GM18870 (cell line): ENCODE measurements at regions not wholly inside any gene's neighbourhood (a gene's known extent, or its start where the extent isn't known, plus 50 kb on each side); places are given as distances from the start of the nearest gene placed in this dataset.

Source experiments
- ATAC-seq: cut with Tn5 transposase; IDR thresholded peaks from one replicate; pipeline ENCODE4 v1.9.1; 2021; ENCODE audit warnings: moderate library complexity; ENCODE audit not compliant: unreplicated experiment

GRCh38 chr14:98792171-98792570 is 479.8 kb downstream of the BCL11B start:
- ATAC-seq, result no peak

GRCh38 chr14:98798099-98798498 is 473.9 kb downstream of the BCL11B start:
- ATAC-seq, result no peak

GRCh38 chr14:98799891-98800290 is 472.1 kb downstream of the BCL11B start:
- ATAC-seq, result no peak

DNA sequence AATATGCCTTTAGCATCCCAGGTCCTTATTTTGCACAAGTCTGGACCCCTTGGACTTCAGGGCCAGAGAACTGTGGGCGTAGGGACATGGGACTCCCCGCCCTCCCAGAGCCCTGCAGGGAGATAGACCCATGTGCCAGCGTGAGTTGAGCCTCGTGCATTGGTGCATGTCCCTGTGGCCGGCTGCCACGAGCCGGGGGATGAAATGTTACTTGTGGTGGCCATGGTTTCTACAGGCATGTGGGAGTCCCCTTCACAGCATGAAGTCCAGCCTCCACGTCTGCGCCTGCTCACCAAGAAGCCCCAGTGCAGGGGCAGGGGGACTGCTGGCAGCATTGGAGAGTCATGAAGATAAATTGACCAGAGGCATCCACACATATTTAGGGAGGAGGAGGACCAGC is 470.0 kb downstream of the BCL11B start:
- ATAC-seq, result no peak

DNA sequence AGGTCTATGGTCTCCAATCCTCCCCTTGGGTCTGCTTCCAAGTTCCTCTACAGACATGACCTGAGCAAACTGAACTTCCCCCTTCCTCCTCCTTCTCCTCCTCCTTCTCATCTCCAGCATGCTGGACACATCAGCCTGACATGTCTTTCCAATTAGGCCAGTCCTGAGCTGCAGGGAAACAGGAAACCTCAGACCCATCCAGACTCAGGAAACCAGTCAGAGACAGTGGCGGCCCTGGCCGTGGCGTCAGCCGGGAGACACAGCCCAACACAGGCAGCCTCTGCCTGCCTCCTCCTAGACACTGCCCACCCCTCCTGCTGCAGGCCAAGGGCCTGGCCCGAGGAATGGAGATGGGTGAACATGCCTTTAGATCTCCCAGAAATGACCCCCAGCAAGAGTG is 468.8 kb downstream of the BCL11B start:
- no peak for ATAC-seq

DNA sequence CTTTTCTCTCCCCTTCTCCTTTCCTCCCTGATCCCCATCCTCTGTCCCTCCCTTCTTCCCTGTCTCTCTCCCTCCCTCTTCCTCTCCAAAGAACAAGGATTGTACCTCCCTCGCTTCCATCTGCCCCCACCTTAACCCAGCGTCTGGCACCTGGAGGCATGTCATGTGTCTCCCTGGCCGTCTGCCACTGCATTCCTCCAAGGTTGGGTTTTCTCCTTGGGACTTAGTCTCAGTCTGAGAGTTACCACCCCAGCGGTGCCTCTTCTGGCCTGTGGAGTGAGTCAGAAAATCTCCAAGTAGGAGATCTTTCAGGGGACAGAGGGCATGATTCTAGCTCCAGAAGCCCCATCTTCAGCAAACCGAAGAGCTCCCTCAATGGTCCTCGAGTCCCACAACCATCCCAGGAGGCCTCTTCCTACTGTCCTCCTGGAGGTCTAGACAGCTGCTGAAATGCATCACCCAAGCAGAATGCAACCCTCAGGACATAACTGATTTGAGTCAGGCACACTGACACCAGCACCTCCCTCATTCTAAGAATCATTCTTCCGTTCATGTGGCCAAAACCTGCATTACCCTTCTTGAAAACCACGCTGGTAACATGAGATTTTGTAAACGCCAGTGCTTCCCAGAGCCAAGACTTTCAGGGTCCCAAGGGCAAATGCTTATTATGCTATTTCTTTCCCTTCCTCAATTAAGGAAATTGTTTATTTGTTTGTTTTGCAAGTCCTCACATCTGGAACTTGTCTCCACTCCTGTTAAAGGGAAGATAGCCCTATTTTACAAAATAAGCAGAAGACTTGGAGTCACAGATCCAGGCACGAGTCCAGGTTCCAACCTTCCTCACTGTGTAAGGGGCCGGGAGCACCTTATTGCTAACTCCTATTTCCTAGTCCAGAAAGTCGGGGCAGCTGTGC is 463.2 kb downstream of the BCL11B start:
- no peak for ATAC-seq

- no peak for ATAC-seq
Observed at GRCh38 chr14:98816195-98816594, 455.8 kb downstream of the BCL11B start.

- ATAC-seq, result no peak
Observed at GRCh38 chr14:98816720-98817119, 455.3 kb downstream of the BCL11B start.

DNA sequence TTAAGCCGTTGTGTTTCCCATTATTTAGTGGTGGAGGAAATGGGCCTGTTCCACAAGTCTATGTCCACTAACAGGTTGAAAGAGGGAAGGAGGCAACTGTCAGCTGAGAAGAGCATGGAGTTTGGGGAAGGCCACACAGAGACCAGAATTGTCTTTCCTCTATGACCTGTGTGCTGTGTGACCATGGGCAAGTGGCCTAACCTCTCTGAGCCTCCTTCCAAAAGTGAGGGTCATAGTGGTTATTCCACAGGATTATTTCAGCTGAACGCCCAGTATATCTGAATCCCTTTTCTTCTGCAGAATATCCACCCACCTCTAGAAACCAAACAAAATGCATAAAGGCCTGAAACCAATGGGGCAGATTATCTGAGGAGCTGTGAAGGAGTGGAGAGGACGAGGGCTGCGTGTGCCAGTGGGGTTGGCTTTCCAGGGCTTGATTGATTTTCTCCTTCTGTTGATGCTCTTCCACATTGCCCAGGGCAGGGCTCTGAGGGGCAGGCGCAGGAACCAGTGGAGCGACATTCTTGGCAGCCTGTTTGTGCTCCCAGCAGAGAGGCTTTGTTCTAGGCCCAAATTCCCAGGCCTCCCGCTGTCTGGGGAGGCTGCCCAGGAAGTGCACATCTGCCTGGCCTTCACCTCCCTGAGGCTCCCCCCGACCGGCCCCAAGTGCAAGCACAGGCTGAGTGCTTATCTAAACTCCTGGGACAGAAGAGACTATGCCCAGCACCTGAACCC is 452.7 kb downstream of the BCL11B start:
- ATAC-seq, result no peak

DNA sequence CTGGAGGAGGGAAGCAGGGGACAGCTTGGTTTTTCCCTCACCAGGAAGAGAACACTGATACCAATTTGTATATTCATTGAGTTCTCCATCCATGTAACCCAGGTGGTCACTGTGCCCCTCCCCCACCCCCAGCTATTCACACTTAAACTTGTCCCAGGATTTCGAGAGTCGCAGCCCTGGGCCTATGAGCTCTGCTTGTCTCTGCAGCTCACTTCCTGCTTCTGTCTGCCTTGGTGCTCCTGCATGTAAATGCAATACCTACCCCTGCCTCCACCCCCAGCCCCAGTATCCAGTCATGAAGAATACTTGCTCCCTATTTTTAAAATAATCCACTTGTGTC is 452.2 kb downstream of the BCL11B start:
- no peak for ATAC-seq

DNA sequence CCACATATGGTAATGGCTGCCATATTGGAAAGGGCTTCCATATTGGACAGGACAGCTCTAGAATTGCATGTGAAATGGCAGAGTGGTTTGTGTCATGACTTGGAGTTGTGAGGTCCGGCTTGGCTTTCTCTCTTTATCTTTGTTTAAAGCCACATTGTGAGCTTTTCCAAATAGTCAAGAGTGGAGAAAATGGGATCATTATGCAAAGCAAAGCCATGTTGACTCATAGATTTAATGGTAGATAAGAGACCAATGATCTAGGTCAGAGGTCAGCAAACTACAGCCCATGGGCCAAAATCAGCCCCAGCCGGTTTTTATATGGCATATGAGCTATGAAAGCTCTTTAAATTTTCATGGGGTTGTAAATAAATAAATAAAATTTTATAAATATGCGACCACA is 449.1 kb downstream of the BCL11B start:
- ATAC-seq, result no peak

GRCh38 chr14:98826618-98827017 is 445.4 kb downstream of the BCL11B start:
- no peak for ATAC-seq

DNA sequence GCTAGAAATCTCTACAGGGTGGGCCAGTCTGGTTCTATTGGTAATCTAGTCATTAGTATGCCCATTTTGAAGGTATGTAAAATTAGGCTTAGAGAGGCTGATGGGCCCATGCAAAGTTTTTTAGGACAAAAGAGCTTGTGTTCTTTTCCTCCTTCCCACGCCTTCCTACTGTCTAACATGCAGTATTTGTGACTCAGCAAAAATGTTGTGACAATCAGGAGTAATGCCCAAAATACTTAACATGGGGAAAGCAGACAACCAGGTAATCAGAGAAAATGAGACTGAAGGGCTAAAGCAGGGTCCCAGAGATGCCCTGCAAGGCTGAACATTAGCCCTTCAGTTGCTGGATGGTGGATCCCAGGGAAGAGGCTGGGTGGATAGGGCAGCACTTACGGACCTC is 437.9 kb downstream of the BCL11B start:
- ATAC-seq, result no peak

GRCh38 chr14:98835051-98835824 is 436.8 kb downstream of the BCL11B start:
- ATAC-seq, result no peak

DNA sequence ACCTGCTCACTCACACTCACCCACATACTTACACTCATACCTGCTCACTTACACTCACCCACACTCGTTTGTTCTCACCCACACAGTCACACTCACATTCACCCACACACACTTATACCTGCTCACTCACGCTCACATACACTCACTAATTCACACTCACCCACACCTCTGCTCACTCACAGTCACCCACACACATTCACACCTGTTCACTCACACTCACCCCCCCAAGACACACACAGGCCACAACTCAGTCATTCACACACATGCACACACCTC is 436.2 kb downstream of the BCL11B start:
- no peak for ATAC-seq

DNA sequence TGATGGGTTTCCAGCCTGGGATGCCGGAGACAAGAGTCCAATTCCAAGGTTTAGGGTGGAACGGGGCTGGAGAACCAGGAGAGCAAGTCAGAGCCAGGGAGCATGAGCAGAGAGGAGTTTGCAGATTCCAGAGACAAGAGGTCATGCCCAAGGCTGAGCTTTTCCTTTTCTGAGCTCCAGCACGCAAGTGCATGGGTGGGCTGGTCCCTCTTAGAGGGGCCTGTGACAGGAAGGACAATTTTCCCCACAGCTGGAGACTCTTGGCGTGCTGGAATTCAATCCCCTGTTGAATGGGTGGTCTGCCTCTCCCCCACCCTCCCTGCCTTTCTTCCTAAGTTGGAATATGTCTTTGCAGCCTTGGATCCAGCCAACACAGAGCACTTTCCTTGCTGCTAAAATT is 431.9 kb downstream of the BCL11B start:
- no peak for ATAC-seq

DNA sequence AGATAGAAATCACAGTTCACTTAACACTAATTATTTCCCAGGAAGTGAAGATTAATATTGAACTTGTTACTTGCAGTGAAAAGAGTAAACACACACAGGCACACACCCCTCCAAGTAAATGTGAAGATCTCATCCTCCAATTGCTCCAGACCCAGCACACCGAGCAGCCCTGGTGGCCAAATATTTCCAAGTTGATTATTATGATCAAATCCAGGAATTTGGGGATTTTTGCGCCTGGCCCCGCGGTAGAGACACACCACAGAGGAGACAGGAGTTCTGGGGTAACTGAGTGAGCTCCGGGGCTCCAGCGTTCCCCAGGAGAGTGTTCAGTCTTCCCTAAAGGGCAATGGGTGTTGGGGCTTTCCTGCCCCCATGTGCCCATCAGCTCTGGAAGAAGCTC is 431.5 kb downstream of the BCL11B start:
- no peak for ATAC-seq

- ATAC-seq, result no peak
Observed at GRCh38 chr14:98844456-98844855, 427.5 kb downstream of the BCL11B start.

DNA sequence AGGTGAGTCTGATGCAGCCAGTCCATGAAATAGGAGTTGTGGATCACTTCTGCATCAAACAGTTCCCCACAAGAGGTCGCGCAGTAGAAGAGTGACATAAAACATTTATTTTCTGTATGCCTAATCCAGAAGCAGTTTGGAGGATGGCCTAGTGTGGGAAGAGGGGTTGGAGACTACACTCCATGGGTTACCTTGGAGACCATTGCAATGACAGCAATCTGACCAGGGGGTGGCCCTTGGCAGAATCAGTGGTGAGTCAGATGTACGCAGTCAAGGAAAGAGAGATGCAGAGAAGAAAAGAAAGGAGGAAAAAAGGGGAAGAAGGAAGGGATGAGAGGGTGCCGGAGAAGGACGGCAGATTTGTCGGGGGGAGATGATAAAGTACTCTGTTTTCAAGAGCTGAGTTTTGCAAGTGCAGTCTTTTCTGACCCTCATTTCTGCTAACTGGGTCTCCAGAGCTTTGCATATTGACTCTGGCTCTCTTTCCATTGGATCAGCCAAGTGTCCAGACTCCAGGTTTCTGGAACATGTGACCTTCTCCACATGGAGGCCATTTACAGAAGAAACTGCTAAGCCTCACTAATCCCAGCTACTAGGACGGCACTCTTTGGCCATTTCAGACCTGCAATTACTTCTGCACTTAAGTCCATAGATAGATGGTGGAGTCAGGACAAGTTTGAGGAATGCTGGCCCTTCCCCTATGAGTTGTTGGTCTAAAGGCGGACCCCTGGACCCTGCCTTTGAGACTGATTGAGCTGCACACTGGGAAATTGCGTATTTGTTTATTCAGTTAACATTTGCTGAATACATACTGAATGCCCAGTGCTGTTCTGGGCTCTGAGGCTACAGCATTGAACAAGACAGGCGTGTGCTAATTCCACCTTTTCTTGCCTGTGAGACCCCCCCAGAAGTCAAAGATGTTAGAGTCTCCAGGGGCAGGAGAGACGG is 424.2 kb downstream of the BCL11B start:
- ATAC-seq, result no peak

DNA sequence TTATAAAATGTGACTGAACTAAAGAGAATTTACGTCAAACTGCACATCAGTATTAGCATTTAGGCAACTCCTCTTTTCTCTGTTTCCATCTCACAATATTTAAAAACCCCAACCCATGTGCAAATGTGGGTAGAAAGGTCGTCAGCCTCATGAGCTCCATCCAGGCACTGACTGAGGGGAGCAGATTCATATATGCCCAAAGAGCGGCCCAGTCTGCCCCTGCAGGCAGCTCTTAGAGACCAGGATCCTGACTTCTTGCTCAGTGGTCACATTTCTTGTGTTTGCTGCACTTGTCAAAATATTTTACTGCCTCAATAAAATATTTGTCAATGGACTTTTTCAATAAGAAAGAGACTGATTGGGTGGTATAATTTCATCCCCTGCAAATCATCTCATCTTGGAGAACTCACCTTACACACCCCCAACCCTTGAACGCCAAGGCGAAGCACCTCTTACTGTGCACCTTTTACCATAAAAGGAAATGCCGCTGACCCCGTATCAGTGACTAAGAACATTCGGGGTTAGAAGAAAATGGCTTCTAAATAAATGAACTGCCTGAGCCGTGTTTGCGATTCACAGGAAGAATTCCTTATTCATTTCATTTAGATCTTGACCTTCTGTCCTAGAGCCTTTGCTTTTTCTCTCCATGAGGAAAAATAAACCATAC is 418.8 kb downstream of the BCL11B start:
- ATAC-seq, result no peak
